ENCODE measurements at regions not wholly inside any gene's neighbourhood (a gene's known extent, or its start where the extent isn't known, plus 50 kb on each side); places are given as distances from the start of the nearest gene placed in this dataset.

- intact Hi-C loops (cut with micrococcal nuclease), result no loop called here
- in situ Hi-C loops (cut with MboI), result no loop called here
- CTCF ChIA-PET (ENCODE audit: low intra/inter-chr PET ratio), result no interaction called here
- Histone ChIP-seq H2AFZ (ENCODE audit: low read depth, low read length) (no peak overlapping the region), H3K27ac (ENCODE audit: extremely low read depth, low read depth, low read length) (no peak overlapping the region), H3K27me3 (ENCODE audit: control insufficient read depth in 2 of 2, insufficient read depth in 2 of 2, low read length in 2 of 2) (no peaks in the 10 kb centered on the region), H3K4me3 (no peak overlapping the region), H3K9me1 (ENCODE audit: control insufficient read depth, insufficient read depth, low read length) (no peaks in the 10 kb centered on the region), H3K4me2 (ENCODE audit: insufficient read depth, low read length) (no peak overlapping the region), H3K4me1 (replicated peaks in 1 of 2; ENCODE audit: control insufficient read depth in 2 of 2, insufficient read depth in 2 of 2, low read length in 2 of 2) (peaks cover 0 to 5% of the 10 kb centered on the region in 2 experiments; a peak in 3 of 5 replicates), H3K9ac (ENCODE audit: insufficient read depth in 1 of 2, low read depth in 2 of 2, low read length in 2 of 2) (no peak overlapping the region), H4K20me1 (replicated peaks; ENCODE audit: control insufficient read depth, insufficient read depth, low read length) (no peaks in the 10 kb centered on the region), H3K79me2 (ENCODE audit: control insufficient read depth, insufficient read depth, low read length) (no peaks in the 10 kb centered on the region), H3K9me3 (replicated peaks; ENCODE audit: control insufficient read depth, insufficient read depth, low read depth, low read length) (no peaks in the 10 kb centered on the region), H3K36me3 (ENCODE audit: control insufficient read depth, insufficient read depth, low read length) (0 out of 3 replicates have a peak, but pooled peaks cover 3% of the 10 kb centered on the region)
- DNase-seq (ENCODE audit: extremely low read depth in 1 of 4, low spot score in 3 of 4) (no peak), ATAC-seq (no peak), FAIRE-seq (no peak)
- POLR2A ChIA-PET, result no interaction called here
- 83% methylated on average over 2 of the region's 2 CpGs for WGBS (ENCODE audit: insufficient coverage, low coverage, missing lambda C conversion rate)
- no TSS peak for BruUV-seq (replicated peaks)
- TF ChIP-seq TRIM28 (IDR thresholded peaks at IDR 0.05), result no peak
- TF ChIP-seq ESRRB (CRISPR knock-in tag; IDR thresholded peaks at IDR 0.05; ENCODE audit: borderline replicate concordance), result no peak
- no peak for TF ChIP-seq ZNF354B (CRISPR knock-in tag; IDR thresholded peaks at IDR 0.05)
- TF ChIP-seq SIN3B (IDR thresholded peaks at IDR 0.05; ENCODE audit: low read depth), result no peak
- TF ChIP-seq, protein P1, sequence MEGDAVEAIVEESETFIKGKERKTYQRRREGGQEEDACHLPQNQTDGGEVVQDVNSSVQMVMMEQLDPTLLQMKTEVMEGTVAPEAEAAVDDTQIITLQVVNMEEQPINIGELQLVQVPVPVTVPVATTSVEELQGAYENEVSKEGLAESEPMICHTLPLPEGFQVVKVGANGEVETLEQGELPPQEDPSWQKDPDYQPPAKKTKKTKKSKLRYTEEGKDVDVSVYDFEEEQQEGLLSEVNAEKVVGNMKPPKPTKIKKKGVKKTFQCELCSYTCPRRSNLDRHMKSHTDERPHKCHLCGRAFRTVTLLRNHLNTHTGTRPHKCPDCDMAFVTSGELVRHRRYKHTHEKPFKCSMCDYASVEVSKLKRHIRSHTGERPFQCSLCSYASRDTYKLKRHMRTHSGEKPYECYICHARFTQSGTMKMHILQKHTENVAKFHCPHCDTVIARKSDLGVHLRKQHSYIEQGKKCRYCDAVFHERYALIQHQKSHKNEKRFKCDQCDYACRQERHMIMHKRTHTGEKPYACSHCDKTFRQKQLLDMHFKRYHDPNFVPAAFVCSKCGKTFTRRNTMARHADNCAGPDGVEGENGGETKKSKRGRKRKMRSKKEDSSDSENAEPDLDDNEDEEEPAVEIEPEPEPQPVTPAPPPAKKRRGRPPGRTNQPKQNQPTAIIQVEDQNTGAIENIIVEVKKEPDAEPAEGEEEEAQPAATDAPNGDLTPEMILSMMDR (IDR thresholded peaks at IDR 0.05 in 2 of 3, conservative IDR thresholded peaks at IDR 0.05 in 1 of 3; ENCODE audit: insufficient read depth in 2 of 3, low read depth in 1 of 3, low read length in 3 of 3), result no peak
- no peak for TF ChIP-seq YY1 (IDR thresholded peaks at IDR 0.05; ENCODE audit: borderline replicate concordance in 1 of 3, control insufficient read depth in 1 of 3, extremely low read depth in 1 of 3, insufficient read depth in 3 of 3, insufficient read length in 1 of 3, insufficient replicate concordance in 2 of 3, low read depth in 1 of 3, low read length in 2 of 3)
- no peak for TF ChIP-seq ZNF830 (CRISPR knock-in tag; IDR thresholded peaks at IDR 0.05)
- TF ChIP-seq ZNF146 (CRISPR knock-in tag; IDR thresholded peaks at IDR 0.05; ENCODE audit: unreplicated experiment), result no peak
- TF ChIP-seq SMAD3 (CRISPR knock-in tag; conservative IDR thresholded peaks at IDR 0.05), result no peak
- TF ChIP-seq, protein P2, sequence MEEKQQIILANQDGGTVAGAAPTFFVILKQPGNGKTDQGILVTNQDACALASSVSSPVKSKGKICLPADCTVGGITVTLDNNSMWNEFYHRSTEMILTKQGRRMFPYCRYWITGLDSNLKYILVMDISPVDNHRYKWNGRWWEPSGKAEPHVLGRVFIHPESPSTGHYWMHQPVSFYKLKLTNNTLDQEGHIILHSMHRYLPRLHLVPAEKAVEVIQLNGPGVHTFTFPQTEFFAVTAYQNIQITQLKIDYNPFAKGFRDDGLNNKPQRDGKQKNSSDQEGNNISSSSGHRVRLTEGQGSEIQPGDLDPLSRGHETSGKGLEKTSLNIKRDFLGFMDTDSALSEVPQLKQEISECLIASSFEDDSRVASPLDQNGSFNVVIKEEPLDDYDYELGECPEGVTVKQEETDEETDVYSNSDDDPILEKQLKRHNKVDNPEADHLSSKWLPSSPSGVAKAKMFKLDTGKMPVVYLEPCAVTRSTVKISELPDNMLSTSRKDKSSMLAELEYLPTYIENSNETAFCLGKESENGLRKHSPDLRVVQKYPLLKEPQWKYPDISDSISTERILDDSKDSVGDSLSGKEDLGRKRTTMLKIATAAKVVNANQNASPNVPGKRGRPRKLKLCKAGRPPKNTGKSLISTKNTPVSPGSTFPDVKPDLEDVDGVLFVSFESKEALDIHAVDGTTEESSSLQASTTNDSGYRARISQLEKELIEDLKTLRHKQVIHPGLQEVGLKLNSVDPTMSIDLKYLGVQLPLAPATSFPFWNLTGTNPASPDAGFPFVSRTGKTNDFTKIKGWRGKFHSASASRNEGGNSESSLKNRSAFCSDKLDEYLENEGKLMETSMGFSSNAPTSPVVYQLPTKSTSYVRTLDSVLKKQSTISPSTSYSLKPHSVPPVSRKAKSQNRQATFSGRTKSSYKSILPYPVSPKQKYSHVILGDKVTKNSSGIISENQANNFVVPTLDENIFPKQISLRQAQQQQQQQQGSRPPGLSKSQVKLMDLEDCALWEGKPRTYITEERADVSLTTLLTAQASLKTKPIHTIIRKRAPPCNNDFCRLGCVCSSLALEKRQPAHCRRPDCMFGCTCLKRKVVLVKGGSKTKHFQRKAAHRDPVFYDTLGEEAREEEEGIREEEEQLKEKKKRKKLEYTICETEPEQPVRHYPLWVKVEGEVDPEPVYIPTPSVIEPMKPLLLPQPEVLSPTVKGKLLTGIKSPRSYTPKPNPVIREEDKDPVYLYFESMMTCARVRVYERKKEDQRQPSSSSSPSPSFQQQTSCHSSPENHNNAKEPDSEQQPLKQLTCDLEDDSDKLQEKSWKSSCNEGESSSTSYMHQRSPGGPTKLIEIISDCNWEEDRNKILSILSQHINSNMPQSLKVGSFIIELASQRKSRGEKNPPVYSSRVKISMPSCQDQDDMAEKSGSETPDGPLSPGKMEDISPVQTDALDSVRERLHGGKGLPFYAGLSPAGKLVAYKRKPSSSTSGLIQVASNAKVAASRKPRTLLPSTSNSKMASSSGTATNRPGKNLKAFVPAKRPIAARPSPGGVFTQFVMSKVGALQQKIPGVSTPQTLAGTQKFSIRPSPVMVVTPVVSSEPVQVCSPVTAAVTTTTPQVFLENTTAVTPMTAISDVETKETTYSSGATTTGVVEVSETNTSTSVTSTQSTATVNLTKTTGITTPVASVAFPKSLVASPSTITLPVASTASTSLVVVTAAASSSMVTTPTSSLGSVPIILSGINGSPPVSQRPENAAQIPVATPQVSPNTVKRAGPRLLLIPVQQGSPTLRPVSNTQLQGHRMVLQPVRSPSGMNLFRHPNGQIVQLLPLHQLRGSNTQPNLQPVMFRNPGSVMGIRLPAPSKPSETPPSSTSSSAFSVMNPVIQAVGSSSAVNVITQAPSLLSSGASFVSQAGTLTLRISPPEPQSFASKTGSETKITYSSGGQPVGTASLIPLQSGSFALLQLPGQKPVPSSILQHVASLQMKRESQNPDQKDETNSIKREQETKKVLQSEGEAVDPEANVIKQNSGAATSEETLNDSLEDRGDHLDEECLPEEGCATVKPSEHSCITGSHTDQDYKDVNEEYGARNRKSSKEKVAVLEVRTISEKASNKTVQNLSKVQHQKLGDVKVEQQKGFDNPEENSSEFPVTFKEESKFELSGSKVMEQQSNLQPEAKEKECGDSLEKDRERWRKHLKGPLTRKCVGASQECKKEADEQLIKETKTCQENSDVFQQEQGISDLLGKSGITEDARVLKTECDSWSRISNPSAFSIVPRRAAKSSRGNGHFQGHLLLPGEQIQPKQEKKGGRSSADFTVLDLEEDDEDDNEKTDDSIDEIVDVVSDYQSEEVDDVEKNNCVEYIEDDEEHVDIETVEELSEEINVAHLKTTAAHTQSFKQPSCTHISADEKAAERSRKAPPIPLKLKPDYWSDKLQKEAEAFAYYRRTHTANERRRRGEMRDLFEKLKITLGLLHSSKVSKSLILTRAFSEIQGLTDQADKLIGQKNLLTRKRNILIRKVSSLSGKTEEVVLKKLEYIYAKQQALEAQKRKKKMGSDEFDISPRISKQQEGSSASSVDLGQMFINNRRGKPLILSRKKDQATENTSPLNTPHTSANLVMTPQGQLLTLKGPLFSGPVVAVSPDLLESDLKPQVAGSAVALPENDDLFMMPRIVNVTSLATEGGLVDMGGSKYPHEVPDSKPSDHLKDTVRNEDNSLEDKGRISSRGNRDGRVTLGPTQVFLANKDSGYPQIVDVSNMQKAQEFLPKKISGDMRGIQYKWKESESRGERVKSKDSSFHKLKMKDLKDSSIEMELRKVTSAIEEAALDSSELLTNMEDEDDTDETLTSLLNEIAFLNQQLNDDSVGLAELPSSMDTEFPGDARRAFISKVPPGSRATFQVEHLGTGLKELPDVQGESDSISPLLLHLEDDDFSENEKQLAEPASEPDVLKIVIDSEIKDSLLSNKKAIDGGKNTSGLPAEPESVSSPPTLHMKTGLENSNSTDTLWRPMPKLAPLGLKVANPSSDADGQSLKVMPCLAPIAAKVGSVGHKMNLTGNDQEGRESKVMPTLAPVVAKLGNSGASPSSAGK (IDR thresholded peaks at IDR 0.05), result no peak
Observed at GRCh38 chr20:3315136-3315535, 76.1 kb upstream of the SLC4A11 start.
